ENCODE measurements at regions not wholly inside any gene's neighbourhood (a gene's known extent, or its start where the extent isn't known, plus 50 kb on each side); places are given as distances from the start of the nearest gene placed in this dataset.

DNA sequence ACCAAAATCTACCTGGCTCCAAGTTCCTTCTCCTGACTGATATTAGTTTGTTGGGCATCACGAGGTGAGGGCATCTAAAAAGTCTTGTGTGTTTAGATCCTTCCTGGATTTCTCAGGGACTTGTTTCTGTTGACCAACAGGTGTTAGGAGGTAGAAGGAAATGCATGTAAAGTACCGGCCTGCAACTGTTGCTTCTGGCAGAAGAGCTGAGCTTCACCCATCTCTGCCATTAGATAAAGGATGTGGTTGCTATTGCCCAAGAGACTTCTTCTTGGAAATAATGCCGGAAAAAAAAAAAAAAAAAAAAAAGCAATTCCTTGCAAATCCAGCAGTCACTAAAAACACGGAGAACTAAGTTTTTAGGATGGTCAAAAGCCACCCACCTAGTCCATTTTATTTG is 303.1 kb downstream of the CDH26 start:
- DNase-seq (ENCODE audit: low read depth), result no peak
- TF ChIP-seq, protein P1, sequence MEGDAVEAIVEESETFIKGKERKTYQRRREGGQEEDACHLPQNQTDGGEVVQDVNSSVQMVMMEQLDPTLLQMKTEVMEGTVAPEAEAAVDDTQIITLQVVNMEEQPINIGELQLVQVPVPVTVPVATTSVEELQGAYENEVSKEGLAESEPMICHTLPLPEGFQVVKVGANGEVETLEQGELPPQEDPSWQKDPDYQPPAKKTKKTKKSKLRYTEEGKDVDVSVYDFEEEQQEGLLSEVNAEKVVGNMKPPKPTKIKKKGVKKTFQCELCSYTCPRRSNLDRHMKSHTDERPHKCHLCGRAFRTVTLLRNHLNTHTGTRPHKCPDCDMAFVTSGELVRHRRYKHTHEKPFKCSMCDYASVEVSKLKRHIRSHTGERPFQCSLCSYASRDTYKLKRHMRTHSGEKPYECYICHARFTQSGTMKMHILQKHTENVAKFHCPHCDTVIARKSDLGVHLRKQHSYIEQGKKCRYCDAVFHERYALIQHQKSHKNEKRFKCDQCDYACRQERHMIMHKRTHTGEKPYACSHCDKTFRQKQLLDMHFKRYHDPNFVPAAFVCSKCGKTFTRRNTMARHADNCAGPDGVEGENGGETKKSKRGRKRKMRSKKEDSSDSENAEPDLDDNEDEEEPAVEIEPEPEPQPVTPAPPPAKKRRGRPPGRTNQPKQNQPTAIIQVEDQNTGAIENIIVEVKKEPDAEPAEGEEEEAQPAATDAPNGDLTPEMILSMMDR (IDR thresholded peaks at IDR 0.05; ENCODE audit: control insufficient read depth, extremely low read depth, insufficient read depth), result no peak
- H3K4me3 ChIP-seq (ENCODE audit: low read depth, low read length), result no peak overlapping the region

DNA sequence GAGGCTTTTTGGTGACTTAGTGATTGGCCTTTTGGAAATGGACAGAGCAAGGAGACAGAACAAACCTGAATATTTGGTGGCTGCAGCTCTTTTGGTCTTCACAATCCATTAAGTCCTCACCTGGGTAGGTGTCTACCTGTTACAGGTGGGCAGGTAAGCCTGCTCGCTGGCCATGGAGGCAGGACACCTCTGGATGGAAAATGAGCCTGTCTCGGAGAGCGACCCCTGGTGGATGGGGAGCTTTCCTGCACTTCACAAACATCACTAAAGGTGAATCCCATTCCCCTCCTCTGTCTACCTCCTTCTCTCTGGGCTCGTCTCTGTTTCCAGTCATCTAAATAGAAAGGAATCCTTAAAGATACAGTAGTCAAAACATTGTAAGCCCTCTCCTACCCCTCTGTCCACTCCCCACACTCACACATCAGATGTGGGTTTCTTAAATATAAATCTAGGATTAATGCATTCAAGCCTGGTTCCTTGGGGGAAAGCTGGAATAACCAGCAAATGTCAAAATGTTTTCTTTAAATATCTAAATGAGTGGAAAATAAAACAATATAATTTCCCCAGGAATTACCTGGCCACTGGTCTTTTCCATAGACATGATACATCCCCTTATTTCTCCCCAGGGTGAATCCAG is 304.9 kb downstream of the CDH26 start:
- no peak overlapping the region for H3K4me3 ChIP-seq (ENCODE audit: low read depth, low read length)
- TF ChIP-seq, protein P1 (IDR thresholded peaks at IDR 0.05; ENCODE audit: control insufficient read depth, extremely low read depth, insufficient read depth), result peak; percentile 52
- DNase-seq (ENCODE audit: low read depth), result no peak

DNA sequence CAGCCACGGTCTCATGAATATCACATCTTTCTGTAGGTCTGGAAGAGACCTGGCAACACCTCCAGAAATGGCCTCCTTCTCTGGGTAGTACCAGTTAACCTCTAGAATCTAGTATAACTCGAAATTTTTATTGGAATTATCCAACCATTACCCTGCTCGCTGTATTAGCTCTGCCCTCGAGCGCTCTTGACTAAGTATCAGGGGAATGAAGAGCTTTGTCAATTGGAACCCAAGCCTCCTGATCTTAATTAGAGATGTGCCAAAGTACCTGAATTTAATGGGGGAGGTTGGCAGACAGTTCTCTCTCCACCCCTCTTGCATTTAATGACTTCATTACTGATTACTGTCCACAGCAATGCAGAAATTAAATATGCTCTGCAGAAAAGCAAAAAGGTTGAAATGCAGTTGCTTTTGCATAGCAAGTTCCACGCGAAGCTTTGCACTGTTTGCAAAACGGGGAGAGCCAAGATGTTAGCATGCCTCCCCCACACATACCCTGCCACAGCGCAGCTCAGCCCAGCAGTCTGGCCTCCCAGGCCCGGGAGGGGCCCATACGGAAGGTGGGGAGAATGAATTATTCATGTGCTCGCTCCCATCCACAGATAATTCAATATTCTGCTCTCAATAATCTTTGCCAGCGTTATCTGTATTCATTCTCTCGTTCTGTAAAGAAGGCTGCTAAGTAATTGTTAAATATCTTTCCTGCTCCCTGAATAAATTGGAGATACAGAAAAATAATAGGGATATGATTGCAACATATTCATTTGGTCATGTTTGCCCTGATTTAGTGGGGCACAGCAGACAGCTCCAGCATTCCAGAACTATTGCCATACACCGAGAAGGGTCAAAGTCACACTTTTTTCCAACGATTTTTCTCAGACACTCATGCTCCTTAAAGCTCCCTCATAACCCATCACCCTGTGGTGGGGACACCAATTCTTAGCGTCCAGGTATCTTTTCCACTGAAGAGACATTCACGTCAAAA is 305.8 kb downstream of the CDH26 start:
- no peak overlapping the region for H3K4me3 ChIP-seq (ENCODE audit: low read depth, low read length)
- TF ChIP-seq, protein P1 (IDR thresholded peaks at IDR 0.05; ENCODE audit: control insufficient read depth, extremely low read depth, insufficient read depth), result no peak
- no peak for DNase-seq (ENCODE audit: low read depth)

DNA sequence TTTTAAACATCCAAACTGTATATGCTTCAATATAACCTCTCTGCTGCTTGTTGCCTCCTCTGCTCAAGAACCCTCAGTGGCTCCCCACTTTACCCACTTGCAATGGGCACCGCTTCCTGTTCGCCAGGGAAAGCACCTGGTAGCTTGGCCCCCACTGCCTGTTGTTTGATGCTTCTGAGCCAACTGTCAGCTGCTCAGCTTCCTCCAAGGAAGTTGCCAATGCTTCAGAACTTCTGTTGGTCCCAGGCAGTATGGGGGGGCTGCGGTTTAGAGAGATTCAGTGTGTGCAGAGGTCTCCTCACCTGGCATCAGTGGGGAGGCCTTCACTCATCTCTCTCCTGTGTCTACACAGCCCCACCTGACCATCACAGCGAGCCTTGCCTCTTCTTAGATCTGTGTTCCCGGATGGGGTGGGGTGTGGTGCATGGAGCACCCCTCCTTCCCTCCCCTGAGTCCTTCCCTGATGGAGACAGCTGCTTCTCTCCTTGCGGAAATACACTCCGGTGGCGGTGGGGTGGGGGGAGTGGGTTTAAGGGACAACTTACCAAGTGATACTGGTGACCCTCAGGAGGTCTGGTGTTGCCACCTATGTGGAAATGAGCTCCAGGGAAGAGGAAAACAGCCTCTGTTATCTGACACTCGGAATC is 308.1 kb downstream of the CDH26 start:
- TF ChIP-seq, protein P1 (IDR thresholded peaks at IDR 0.05; ENCODE audit: control insufficient read depth, extremely low read depth, insufficient read depth), result no peak
- no peak for DNase-seq (ENCODE audit: low read depth)
- H3K4me3 ChIP-seq (ENCODE audit: low read depth, low read length), result no peak overlapping the region

DNA sequence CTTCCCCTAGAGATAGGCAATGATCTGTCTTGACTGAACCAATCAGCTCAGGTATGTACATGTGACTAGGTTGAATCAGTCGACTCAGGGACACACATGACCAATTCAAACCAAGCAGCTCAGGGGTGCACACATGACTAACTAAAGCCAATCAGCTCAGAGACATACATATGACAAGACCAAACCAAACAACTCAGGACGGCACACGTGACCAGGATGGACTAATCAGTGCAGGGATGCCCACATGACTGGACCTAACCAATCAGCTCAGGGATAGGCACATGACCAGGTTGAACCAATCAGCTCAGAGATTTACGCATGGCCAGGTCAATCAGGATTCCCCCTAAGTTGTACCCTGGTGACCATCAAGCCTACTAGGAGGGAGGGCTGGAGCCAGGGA is 310.3 kb downstream of the CDH26 start:
- H3K4me3 ChIP-seq (ENCODE audit: low read depth, low read length), result no peak overlapping the region
- no peak for DNase-seq (ENCODE audit: low read depth)
- TF ChIP-seq, protein P1 (IDR thresholded peaks at IDR 0.05; ENCODE audit: control insufficient read depth, extremely low read depth, insufficient read depth), result no peak

DNA sequence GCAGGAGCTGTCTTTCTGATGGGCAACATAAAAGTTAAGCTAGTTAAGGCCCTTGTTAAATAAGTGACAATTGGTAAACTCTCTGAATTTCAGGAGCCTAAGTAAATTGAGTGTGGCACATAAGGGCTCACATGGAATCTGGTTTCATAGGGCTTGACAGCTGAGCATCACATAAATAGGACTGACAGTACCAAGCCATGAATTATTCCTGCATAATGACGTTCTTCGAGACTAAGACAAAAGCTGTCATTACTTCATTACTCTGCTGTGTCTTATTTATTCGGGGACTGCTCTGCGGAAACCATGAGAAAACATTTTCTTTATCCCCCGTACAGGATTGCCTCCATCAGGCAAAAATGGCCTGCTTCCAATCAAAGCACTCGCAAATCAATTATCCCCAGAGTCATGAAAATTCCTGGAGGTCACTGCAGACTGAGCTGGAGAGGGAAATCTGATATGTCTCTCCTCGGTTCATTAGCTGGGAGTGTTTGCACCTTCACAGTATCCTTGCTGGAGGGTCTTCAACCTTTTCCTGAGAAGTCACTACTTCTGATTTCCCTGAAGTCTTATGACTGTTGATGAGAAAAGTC is 311.4 kb downstream of the CDH26 start:
- H3K4me3 ChIP-seq (ENCODE audit: low read depth, low read length), result no peak overlapping the region
- DNase-seq (ENCODE audit: low read depth), result no peak
- TF ChIP-seq, protein P1 (IDR thresholded peaks at IDR 0.05; ENCODE audit: control insufficient read depth, extremely low read depth, insufficient read depth), result no peak
